ENCODE measurements at regions not wholly inside any gene's neighbourhood (a gene's known extent, or its start where the extent isn't known, plus 50 kb on each side); places are given as distances from the start of the nearest gene placed in this dataset.
"Not testable (repeated sequence)": the region's sequence is repeated elsewhere in the genome, so short reads cannot be mapped to it uniquely, and the experiment has no call there.

DNA sequence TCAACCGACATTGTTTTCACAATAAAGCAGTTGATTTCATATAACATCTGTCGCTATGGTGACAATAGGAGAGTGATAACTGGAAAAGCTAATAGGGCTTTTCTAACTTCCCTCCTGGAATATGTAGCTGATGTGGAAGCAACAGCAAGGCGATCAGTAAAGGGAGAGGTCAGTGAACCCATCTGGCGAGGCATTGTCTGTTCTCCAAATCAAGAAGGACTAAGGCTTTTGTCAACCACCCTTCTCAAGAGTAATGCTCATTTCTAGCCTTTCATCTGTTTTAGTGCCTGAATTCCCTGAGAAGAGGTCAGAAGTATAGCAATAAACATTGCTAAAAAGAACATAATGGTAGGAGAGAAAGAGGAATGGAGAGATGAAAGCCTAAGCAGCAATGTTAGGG, 201.3 kb downstream of the AKAP7 start:
- no peak for DNase-seq

DNA sequence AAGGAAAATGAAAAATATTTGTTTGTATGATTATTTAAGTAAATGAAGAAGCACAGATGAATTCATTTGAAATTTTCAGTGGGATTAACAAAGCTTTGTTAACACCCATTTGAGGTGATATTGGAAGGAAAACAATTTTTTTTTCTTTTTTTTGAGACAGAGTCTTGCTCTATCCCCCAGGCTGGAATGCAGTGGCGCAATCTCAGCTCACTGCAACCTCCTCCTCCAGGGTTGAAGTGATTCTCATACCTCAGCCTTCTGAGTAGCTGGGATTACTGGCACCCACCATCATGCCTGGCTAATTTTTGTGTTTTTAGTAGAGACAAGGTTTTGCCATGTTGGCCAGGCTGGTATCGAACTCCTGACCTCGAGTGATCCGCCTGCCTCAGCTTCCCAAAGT, 211.6 kb downstream of the AKAP7 start:
- DNase-seq, result not testable (repeated sequence)

- DNase-seq, result no peak
Measured at GRCh38 chr6:131348572-131348971, 213.3 kb downstream of the AKAP7 start.

GRCh38 chr6:131349199-131349598, 213.9 kb downstream of the AKAP7 start:
- DNase-seq, result no peak

DNA sequence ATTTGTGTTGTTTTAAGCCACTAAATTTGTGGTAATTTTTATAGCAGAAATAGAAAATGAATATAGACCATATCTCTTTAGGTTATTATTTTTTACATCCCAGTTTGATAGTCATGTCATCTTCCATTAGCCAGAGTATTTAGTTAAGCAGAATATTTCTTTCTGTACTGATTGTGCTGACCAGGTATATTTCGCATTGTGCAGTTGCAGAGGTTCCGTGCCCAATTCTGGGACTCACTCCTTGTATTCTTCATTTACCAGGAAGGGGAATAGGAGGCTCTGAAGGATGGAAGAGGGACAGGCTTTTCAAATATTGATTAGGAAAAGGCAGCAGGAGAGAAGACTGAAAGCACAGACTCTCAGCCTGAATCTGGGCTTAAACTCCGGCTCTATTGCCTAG, 217.8 kb downstream of the AKAP7 start:
- no peak for DNase-seq

DNA sequence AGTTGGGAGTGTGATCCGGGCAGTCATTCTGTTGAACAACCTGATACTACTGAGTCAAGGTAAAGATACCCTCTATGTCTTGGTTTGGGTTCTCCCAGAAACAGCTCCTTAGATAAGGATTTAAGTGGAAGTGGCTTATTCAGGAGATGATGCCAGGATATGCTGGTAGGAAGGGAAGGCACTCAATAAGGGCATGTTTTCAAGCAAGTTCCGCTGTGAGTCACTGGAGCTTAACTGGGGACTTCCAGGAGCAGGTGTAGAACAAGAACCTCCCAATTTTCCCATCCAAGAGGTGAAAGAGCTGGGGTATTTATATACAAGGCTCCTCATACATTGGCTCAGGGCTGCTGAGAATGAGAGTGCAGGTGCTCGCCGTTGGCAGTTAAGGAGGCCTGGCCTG, 218.6 kb downstream of the AKAP7 start:
- DNase-seq, result no peak

GRCh38 chr6:131354356-131354755, 218.7 kb upstream of the ARG1 start:
- no peak for DNase-seq

DNA sequence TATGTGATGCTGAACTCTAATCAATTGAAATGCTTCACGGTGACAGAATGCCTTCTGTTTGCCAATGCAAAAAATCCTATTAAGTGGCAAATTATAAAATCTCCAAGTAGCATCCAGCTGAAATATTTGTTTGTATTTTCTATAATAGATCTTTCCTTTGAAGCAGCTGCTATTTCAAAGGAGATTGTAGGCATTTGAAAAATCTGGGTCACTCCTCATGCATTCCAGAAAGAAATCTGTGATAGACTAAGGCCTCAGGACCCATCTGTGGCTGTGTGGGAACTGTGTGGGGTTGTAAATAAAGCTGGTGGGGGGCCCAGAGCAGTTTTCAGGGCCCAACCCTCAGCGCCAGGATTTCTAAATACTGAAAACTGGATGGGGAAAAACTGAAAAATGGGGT, 216.9 kb upstream of the ARG1 start:
- DNase-seq, result no peak

DNA sequence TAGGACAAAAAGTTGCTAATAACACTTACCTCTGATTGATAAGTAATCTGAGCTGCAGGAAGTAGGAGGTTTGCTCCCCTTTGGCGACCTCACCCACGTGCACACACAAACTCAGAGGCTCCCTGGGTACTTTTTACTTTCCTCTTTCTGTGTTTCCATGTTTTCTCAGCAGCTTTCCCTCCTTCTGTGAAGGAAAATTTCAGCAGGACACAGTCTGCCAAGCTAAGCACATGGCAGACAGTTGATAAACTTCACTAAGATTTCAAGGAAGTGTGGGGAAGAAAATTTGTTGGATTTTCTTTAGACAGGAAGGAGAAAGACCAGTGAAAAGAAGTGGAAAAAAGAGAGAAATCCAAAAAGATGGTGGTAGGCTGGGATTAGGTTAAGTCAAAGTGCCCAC, 215.5 kb upstream of the ARG1 start:
- no peak for DNase-seq

- DNase-seq, result no peak
Measured at GRCh38 chr6:131362070-131362469, 211.0 kb upstream of the ARG1 start.

- DNase-seq, result no peak
Measured at GRCh38 chr6:131362696-131363095, 210.3 kb upstream of the ARG1 start.

GRCh38 chr6:131363947-131364834, 208.8 kb upstream of the ARG1 start:
- DNase-seq, result no peak

DNA sequence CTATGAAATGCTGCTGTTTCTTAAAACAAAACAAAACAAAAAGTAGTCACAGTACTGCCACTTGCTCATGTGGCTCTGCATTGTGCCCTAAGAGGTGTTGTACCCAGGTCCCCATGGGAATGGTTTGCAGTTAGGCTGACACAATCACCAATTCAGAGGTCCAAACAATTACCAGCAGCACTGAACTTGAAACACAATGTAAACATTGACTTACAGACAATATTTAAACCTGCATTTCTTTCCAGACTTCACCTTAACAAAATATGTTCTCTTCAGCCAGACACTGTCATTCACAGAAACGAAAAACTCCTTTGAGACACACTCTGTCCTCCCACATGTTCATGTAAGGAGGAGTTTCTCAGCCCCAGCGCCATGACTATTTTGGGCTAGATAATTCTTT, 206.8 kb upstream of the ARG1 start:
- no peak for DNase-seq

DNA sequence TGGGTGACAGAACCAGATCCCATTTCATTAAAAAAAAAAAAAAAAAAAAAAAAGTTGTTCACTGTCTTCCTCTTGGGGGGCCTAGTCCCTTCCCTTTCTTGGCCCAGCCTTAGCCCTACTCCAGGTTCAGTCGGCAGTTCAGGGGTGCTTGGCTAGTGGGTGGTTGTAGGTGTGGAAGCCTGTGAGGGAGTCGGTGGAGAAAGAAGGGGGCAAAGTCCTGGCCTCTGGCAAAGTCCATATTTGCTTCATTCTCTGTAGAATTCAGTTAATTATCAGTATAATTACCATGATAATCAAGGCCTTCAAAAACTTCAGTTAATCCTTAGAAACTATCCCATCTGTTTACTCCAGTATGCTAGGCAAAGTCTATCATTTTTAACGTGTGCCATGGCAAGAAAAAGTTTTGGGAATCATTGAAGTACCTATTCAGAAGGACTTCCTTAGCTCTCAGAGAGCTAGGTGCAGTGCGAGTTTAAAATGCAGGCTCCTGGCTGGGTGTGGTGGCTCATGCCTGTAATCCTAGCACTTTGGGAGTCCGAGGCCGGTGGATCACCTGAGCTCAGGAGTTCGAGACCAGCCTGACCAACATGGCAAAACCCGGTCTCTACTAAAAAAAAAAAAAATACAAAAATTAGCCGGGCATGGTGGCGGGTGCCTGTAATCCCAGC, 205.7 kb upstream of the ARG1 start:
- DNase-seq, result no peak

DNA sequence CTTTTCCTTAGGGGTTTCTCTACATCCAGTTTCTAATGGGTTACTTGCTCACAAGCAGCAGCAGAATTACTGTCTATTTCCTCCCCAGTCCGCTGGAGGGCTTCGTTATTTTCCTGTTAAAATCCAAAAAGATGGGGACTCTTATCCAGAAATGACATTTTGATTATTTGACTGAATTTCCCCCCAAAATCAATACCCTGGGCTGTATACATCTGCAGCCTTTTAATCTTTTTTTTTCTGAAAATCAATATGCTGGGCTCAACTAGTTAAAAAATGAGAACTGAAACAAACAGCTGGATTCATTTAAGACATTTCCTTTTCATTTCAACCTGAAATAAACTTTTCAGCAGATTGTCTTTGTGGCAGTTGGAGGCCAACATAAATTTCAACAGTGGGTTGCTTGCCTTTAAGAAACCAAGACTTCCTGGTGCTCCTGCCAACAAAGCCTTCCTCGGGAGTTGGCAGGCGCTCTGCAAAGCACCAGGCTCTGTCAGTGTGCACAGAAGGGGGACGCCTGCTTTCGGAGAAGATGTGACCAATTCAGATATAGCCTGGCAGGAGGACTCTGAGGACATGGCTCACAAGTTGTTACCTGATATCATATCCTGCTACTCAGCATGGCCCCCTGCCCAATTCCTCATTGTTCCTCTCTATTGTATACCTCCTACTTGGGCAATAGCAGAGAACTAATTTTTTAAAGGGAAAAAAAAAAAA, 204.7 kb upstream of the ARG1 start:
- no peak for DNase-seq

DNA sequence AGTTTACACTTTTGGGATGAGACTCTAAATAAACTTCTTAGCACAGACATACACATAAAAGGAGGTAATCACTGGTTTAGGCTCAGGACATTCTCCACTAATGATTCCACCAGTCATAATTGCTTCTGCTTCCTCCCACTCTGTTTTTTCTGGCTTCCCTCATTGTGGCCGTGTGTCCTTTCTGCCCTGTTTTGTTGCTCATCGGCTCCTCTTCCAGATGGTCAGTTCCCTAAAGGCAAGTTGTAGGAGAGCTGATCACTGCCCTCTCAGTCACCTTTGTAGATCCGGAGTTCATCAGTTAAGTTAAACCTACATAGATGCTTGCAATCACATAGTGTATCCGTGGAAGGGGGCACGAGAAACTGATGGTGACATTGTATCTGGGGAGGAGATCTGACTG, 200.5 kb upstream of the ARG1 start:
- no peak for DNase-seq

DNA sequence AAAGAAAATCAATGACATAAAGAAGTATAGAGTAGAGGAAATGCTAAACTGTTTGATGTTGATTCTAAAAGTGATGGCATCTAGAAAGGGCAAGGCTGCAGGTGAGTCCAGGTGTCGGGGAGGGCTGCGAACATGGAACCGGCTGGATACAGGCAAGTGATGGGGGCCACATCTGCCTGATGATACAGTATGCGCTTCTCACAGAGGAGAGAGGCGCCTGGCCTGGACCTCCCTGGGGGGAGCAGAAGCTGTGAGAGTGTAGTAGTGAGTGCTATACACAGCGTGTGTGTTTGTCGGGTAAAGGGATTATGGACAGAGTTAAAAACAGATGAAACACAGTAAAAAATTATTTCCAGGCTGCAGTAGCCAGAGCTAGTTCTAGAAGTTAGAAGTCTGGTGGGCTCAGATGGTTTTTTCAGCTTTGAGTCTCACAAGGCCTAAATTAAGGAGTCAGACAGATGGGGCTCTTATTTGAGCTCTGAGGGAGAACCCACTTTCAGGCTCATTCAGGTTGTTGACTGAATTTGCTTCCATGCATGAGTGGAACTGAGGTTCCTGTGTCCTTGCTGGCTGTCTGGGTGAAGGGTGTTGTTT, 195.8 kb upstream of the ARG1 start:
- no peak for DNase-seq

DNA sequence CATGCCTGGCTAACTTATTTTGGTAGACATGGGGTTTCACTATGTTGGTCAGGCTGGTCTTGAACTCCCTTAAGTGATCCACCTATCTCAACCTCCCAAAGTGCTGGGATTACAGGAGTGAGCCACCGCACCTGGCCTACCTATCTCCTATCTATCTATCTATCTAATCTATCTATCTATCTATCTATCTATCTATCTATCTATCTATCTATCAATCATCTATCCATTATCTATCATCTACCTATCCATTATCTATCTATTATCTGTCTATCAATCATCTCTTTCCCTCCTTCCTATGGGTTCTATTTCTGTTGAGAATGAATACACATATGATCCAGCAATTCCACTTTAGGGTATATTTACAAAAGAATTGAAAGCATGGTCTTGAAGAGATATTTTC, 194.2 kb upstream of the ARG1 start:
- no peak for DNase-seq

- no peak for DNase-seq
Measured at GRCh38 chr6:131379948-131380347, 193.1 kb upstream of the ARG1 start.

- DNase-seq, result no peak
Measured at GRCh38 chr6:131381052-131381708, 191.8 kb upstream of the ARG1 start.

GRCh38 chr6:131381709-131382093, 191.3 kb upstream of the ARG1 start:
- DNase-seq, result no peak

DNA sequence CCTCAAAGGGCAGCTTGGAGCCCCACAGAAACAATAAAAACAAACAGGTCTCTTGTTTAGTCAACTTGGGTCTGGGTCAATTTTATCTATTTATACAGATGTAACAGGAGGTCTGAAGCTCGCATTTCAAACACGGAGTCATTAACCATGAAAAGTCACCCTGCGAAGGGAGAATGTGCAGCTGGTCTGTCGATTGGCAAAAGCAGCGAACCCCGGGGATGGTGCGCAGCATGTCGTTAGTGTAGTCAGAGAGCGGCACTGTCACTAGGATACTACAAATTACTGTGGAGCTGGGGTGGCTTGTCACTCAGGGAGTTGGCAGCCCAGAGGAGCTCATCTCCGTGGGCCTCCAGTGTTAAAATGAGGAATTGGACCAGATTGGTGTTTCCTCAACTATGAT, 190.4 kb upstream of the ARG1 start:
- DNase-seq, result no peak
